HG02884 (cell line): ENCODE measurements at regions not wholly inside any gene's neighbourhood (a gene's known extent, or its start where the extent isn't known, plus 50 kb on each side); places are given as distances from the start of the nearest gene placed in this dataset.
"Not testable (repeated sequence)": the region's sequence is repeated elsewhere in the genome, so short reads cannot be mapped to it uniquely, and the experiment has no call there.

Experiments used
- ATAC-seq: cut with Tn5 transposase; IDR thresholded peaks from one replicate; pipeline ENCODE4 v1.9.1; 2021; ENCODE audit warnings: mild to moderate bottlenecking, moderate library complexity; ENCODE audit not compliant: unreplicated experiment

- peak; percentile 99 for ATAC-seq
Observed at GRCh38 chr9:117936185-117937130, 232.3 kb downstream of the TLR4 start.

- no peak for ATAC-seq
Observed at GRCh38 chr9:117938086-117938485, 233.9 kb downstream of the TLR4 start.

- ATAC-seq: no peak
Observed at GRCh38 chr9:117938896-117939295, 234.7 kb downstream of the TLR4 start.

GRCh38 chr9:117944750-117945149 lies 240.5 kb downstream of the TLR4 start:
- ATAC-seq: not testable (repeated sequence)

- ATAC-seq: no peak
Observed at GRCh38 chr9:117945286-117945685, 241.1 kb downstream of the TLR4 start.

- ATAC-seq: no peak
Observed at GRCh38 chr9:117951127-117951526, 246.9 kb downstream of the TLR4 start.

- ATAC-seq: no peak
Observed at GRCh38 chr9:117952581-117952980, 248.4 kb downstream of the TLR4 start.

GRCh38 chr9:117957267-117957666 lies 253.1 kb downstream of the TLR4 start:
- ATAC-seq: no peak

GRCh38 chr9:117958726-117959125 lies 254.5 kb downstream of the TLR4 start:
- no peak for ATAC-seq

GRCh38 chr9:117963493-117964090 lies 259.4 kb downstream of the TLR4 start:
- ATAC-seq: no peak

GRCh38 chr9:117970276-117971050 lies 266.3 kb downstream of the TLR4 start:
- no peak for ATAC-seq

GRCh38 chr9:117974108-117974507 lies 269.9 kb downstream of the TLR4 start:
- no peak for ATAC-seq

GRCh38 chr9:117979914-117980313 lies 275.7 kb downstream of the TLR4 start:
- ATAC-seq: no peak

GRCh38 chr9:117987945-117988344 lies 283.7 kb downstream of the TLR4 start:
- ATAC-seq: no peak

GRCh38 chr9:117992006-117992405 lies 287.8 kb downstream of the TLR4 start:
- no peak for ATAC-seq

- ATAC-seq: no peak
Observed at GRCh38 chr9:118000581-118000980, 296.4 kb downstream of the TLR4 start.

- no peak for ATAC-seq
Observed at GRCh38 chr9:118003240-118003639, 299.0 kb downstream of the TLR4 start.

- ATAC-seq: no peak
Observed at GRCh38 chr9:118008246-118008645, 304.0 kb downstream of the TLR4 start.

- no peak for ATAC-seq
Observed at GRCh38 chr9:118009614-118010013, 305.4 kb downstream of the TLR4 start.

GRCh38 chr9:118017607-118018122 lies 313.5 kb downstream of the TLR4 start:
- ATAC-seq: no peak

GRCh38 chr9:118023644-118024043 lies 319.4 kb downstream of the TLR4 start:
- ATAC-seq: no peak
